ENCODE measurements at regions not wholly inside any gene's neighbourhood (a gene's known extent, or its start where the extent isn't known, plus 50 kb on each side); places are given as distances from the start of the nearest gene placed in this dataset.

DNA sequence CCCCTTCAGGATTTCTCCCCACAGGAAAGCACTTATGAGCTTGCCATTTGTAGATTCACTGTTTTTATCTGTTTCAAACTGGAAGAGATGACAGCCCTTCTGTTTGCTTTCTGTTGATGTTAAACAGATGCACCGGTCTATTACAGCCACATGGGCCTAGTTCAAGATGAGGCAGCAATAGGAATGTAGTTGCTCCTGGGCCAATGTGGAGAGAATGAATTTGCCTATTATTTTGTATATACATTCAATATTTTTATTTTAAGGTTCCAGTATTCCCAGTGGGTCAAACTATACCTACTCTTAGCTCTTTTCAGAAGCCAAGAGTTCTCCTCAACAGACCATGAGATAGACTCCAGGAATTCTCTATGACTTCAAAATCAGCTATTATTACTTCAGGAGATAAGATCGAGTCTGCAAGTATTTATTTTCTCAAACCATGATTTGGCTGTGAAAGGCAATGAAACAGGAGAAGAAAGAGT, 461.6 kb downstream of the RASEF start:
- TF ChIP-seq, protein P1, sequence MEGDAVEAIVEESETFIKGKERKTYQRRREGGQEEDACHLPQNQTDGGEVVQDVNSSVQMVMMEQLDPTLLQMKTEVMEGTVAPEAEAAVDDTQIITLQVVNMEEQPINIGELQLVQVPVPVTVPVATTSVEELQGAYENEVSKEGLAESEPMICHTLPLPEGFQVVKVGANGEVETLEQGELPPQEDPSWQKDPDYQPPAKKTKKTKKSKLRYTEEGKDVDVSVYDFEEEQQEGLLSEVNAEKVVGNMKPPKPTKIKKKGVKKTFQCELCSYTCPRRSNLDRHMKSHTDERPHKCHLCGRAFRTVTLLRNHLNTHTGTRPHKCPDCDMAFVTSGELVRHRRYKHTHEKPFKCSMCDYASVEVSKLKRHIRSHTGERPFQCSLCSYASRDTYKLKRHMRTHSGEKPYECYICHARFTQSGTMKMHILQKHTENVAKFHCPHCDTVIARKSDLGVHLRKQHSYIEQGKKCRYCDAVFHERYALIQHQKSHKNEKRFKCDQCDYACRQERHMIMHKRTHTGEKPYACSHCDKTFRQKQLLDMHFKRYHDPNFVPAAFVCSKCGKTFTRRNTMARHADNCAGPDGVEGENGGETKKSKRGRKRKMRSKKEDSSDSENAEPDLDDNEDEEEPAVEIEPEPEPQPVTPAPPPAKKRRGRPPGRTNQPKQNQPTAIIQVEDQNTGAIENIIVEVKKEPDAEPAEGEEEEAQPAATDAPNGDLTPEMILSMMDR (IDR thresholded peaks at IDR 0.05), result no peak
- TF ChIP-seq SMC3 (IDR thresholded peaks at IDR 0.05) (no peak), POLR2A (IDR thresholded peaks at IDR 0.05; ENCODE audit: low read length) (no peak), NR3C1 (IDR thresholded peaks at IDR 0.05) (no peak)

All from A549 (cell line).